ENCODE measurements at regions not wholly inside any gene's neighbourhood (a gene's known extent, or its start where the extent isn't known, plus 50 kb on each side); places are given as distances from the start of the nearest gene placed in this dataset.
A peak's percentile ranks its signal among the peaks of the same experiment; 100 is the strongest.
"Not testable (repeated sequence)": the region's sequence is repeated elsewhere in the genome, so short reads cannot be mapped to it uniquely, and the experiment has no call there.

DNA sequence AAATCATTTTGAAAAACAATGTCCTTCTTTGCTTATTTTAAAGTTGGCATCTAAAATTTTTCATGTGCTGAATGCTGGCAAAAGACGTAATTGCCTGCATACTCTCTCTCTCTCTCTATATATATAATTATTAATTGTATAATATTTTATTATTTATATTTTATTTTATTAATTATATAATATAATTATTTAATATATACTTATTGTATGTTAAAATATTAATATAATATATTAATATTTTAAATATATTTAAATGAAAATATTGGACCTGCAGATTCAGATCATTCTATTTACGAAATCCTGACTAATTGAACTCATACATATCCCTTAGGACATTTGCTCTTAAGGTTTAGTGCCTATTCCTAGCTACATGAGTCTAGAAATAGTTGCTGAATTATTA lies 144.7 kb upstream of the VCX start:
- Histone ChIP-seq H3K36me3 (replicated peaks; ENCODE audit: control insufficient read depth, insufficient read depth, low read length) (no peaks in the 10 kb centered on the region), H3K27me3 (ENCODE audit: control insufficient read depth, insufficient read depth, low read length) (no peaks in the 10 kb centered on the region), H3K4me3 (ENCODE audit: insufficient read depth, low read depth, low read length) (no peak overlapping the region)
- DNase-seq = no peak

GRCh38 chrX:7690842-7691241 lies 152.1 kb upstream of the VCX start:
- Histone ChIP-seq H3K36me3 (replicated peaks; ENCODE audit: control insufficient read depth, insufficient read depth, low read length) (no peaks in the 10 kb centered on the region), H3K27me3 (ENCODE audit: control insufficient read depth, insufficient read depth, low read length) (no peaks in the 10 kb centered on the region), H3K4me3 (ENCODE audit: insufficient read depth, low read depth, low read length) (no peak overlapping the region)
- peak; percentile 48 for DNase-seq

- Histone ChIP-seq H3K27me3 (ENCODE audit: control insufficient read depth, insufficient read depth, low read length) (no peaks in the 10 kb centered on the region), H3K36me3 (replicated peaks; ENCODE audit: control insufficient read depth, insufficient read depth, low read length) (no peaks in the 10 kb centered on the region), H3K4me3 (ENCODE audit: insufficient read depth, low read depth, low read length) (no peak overlapping the region)
- no peak for DNase-seq
Observed at GRCh38 chrX:7689791-7690412, 153.1 kb upstream of the VCX start.

DNA sequence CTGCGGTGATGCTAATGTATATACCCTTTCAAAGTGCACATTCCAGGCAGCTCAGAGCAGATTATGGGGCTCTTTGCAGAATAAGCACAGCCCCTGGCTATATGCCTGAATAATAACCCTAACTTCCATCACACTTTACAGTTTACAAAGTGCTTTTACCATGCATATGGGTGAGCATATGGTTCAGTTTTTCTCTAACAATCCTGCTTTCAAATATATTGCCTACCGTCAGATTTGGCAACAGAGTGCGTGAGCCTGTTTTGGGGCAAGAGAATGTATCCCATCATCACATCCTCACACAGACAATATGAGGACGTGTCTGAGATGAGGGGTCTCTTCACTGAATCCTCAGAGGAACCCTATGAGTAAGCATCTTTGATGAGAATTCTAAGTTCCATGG lies 162.8 kb upstream of the VCX start:
- Histone ChIP-seq H3K27me3 (ENCODE audit: control insufficient read depth, insufficient read depth, low read length) (no peaks in the 10 kb centered on the region), H3K36me3 (replicated peaks; ENCODE audit: control insufficient read depth, insufficient read depth, low read length) (no peaks in the 10 kb centered on the region), H3K4me3 (ENCODE audit: insufficient read depth, low read depth, low read length) (no peak overlapping the region)
- no peak for DNase-seq

DNA sequence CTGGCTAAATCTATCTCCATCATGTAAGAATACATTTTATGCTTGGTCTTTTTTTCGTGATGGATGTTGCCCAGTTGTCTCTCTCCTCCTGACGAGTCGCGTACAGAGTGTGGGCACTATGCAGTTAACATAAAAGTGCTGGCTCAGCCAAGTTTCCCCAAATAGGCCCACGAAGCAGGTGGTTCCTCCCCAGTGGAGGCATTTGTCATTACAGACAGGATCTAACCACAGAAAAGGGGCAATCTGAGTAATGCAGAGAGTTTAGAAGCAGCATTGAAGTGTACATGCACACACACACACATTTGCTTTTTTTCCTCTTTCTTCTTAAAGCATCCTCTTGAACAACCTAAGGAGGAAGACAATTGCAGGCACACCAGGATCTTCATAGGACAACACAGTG lies 188.7 kb upstream of the VCX start:
- DNase-seq = no peak
- no peaks in the 10 kb centered on the region for H3K36me3 ChIP-seq (replicated peaks; ENCODE audit: control insufficient read depth, insufficient read depth, low read length)
- no peak overlapping the region for H3K4me3 ChIP-seq (ENCODE audit: insufficient read depth, low read depth, low read length)
- no peaks in the 10 kb centered on the region for H3K27me3 ChIP-seq (ENCODE audit: control insufficient read depth, insufficient read depth, low read length)

GRCh38 chrX:7647831-7648230 lies 195.1 kb upstream of the VCX start:
- H3K27me3 ChIP-seq (ENCODE audit: control insufficient read depth, insufficient read depth, low read length) = no peaks in the 10 kb centered on the region
- no peaks in the 10 kb centered on the region for H3K36me3 ChIP-seq (replicated peaks; ENCODE audit: control insufficient read depth, insufficient read depth, low read length)
- DNase-seq = no peak
- H3K4me3 ChIP-seq (ENCODE audit: insufficient read depth, low read depth, low read length) = no peak overlapping the region

- Histone ChIP-seq H3K36me3 (replicated peaks; ENCODE audit: control insufficient read depth, insufficient read depth, low read length) (no peaks in the 10 kb centered on the region), H3K4me3 (ENCODE audit: insufficient read depth, low read depth, low read length) (no peak overlapping the region), H3K27me3 (ENCODE audit: control insufficient read depth, insufficient read depth, low read length) (no peaks in the 10 kb centered on the region)
- no peak for DNase-seq
Observed at GRCh38 chrX:7641141-7641540, 201.8 kb upstream of the VCX start.

DNA sequence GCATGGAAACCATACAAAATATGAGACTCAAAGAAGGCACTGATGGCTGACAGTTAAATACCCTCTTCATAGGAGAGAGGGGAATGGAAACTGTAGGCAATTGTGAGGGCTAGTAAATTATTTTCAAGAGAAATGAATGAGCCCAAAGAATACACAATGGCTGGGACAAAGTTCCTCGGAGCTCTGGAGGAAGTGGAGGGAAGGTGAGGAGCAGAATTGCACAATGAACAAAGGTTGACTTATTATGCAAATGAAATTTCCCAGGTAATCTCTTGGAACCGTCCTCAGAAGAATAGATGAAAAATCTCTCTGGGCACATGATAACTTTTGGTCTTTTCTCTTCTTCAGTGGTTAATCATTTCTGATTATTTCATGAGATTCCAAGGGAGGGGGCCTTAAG lies 202.6 kb upstream of the VCX start:
- Histone ChIP-seq H3K4me3 (ENCODE audit: insufficient read depth, low read depth, low read length) (no peak overlapping the region), H3K27me3 (ENCODE audit: control insufficient read depth, insufficient read depth, low read length) (no peaks in the 10 kb centered on the region), H3K36me3 (replicated peaks; ENCODE audit: control insufficient read depth, insufficient read depth, low read length) (no peaks in the 10 kb centered on the region)
- DNase-seq = no peak

DNA sequence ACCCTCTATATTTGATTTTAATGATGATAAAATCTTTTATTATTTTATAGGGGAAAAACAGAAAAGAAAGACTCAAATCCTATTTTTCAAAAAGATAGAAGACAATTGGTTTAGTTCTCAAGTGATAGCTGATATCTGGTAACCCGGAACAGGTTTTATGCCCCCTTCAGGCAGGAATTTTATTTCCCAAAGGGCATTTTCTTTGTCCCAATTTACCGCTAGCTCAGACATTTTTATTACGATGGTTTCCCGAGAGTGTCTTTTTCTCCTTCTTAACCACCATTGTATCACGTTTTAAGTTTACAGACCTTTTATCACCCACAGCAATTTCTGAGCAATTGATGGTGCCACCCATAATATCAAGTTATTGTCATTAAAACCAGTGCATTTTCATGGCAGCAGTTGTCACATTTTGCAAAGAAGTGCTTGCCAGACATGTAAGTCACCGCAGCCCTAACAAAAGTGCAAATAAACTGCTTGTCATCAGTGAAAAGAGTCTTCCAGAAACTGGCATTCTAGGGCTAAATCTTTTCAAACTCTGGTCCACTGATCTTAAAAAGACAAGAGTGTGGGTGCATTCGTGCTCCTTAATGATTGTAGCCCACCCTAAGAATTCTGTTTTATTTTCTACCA lies 204.8 kb upstream of the VCX start:
- Histone ChIP-seq H3K36me3 (replicated peaks; ENCODE audit: control insufficient read depth, insufficient read depth, low read length) (no peaks in the 10 kb centered on the region), H3K27me3 (ENCODE audit: control insufficient read depth, insufficient read depth, low read length) (no peaks in the 10 kb centered on the region), H3K4me3 (ENCODE audit: insufficient read depth, low read depth, low read length) (no peak overlapping the region)
- DNase-seq = peak; percentile 8

DNA sequence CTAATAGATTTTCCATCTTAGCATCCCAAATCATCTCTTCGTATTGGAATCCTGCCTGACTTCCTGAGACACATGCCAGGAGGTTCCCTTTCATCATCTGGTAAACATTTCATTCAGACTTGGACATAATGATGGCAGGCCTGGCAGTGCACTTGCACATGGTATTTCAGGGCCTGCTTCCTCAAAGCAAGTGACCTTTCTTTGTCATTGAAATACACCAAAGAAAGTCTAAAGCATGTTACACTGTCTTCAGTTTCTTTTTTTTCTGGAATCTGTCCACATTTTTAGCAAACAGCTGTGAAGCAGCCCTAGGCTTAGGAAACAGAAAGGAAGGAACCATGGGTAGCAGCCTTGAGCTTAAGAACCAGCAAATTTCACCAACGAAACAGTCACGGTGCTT lies 205.9 kb upstream of the VCX start:
- no peak for DNase-seq
- no peak overlapping the region for H3K4me3 ChIP-seq (ENCODE audit: insufficient read depth, low read depth, low read length)
- no peaks in the 10 kb centered on the region for H3K36me3 ChIP-seq (replicated peaks; ENCODE audit: control insufficient read depth, insufficient read depth, low read length)
- H3K27me3 ChIP-seq (ENCODE audit: control insufficient read depth, insufficient read depth, low read length) = no peaks in the 10 kb centered on the region

- no peak for DNase-seq
- Histone ChIP-seq H3K4me3 (ENCODE audit: insufficient read depth, low read depth, low read length) (no peak overlapping the region), H3K36me3 (replicated peaks; ENCODE audit: control insufficient read depth, insufficient read depth, low read length) (no peaks in the 10 kb centered on the region), H3K27me3 (ENCODE audit: control insufficient read depth, insufficient read depth, low read length) (no peaks in the 10 kb centered on the region)
Observed at GRCh38 chrX:7635604-7636003, 207.4 kb upstream of the VCX start.

GRCh38 chrX:7620560-7620959 lies 222.4 kb upstream of the VCX start:
- Histone ChIP-seq H3K27me3 (ENCODE audit: control insufficient read depth, insufficient read depth, low read length) (no peaks in the 10 kb centered on the region), H3K4me3 (ENCODE audit: insufficient read depth, low read depth, low read length) (no peak overlapping the region), H3K36me3 (replicated peaks; ENCODE audit: control insufficient read depth, insufficient read depth, low read length) (no peaks in the 10 kb centered on the region)
- no peak for DNase-seq

DNA sequence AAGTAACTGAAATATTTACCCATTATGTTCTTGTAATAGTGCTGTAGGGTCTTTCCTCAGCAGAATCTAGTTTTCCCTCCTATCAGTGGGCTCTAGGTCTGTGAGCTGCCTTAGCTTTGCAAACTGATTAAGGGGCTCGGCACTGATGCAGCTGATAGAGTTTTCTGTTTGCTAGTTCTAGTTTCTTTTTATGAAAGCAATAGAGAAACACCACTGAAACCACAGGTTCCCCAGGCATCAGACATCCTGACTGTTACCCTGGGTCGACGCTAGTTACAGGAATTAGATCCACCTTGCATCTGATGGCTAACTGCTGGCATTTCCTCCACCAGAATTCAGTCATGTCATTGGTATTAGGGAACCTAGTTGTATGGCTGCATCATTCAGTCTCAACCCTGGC lies 225.0 kb upstream of the VCX start:
- DNase-seq = no peak
- no peaks in the 10 kb centered on the region for H3K27me3 ChIP-seq (ENCODE audit: control insufficient read depth, insufficient read depth, low read length)
- no peak overlapping the region for H3K4me3 ChIP-seq (ENCODE audit: insufficient read depth, low read depth, low read length)
- no peaks in the 10 kb centered on the region for H3K36me3 ChIP-seq (replicated peaks; ENCODE audit: control insufficient read depth, insufficient read depth, low read length)

- no peak for DNase-seq
Observed at GRCh38 chrX:7614616-7615015, 228.4 kb upstream of the VCX start.

GRCh38 chrX:7608625-7609024 lies 234.3 kb upstream of the VCX start:
- not testable (repeated sequence) for H3K36me3 ChIP-seq (replicated peaks; ENCODE audit: control insufficient read depth, insufficient read depth, low read length); DNase-seq; H3K4me3 ChIP-seq (ENCODE audit: insufficient read depth, low read depth, low read length); H3K27me3 ChIP-seq (ENCODE audit: control insufficient read depth, insufficient read depth, low read length)

More at GRCh38 chrX:7614616-7615015, 228.4 kb upstream of the VCX start:
- Histone ChIP-seq H3K4me3 (ENCODE audit: insufficient read depth, low read depth, low read length) (no peak overlapping the region), H3K36me3 (replicated peaks; ENCODE audit: control insufficient read depth, insufficient read depth, low read length) (no peaks in the 10 kb centered on the region), H3K27me3 (ENCODE audit: control insufficient read depth, insufficient read depth, low read length) (no peaks in the 10 kb centered on the region)
